ENCODE measurements at regions not wholly inside any gene's neighbourhood (a gene's known extent, or its start where the extent isn't known, plus 50 kb on each side); places are given as distances from the start of the nearest gene placed in this dataset.

DNA sequence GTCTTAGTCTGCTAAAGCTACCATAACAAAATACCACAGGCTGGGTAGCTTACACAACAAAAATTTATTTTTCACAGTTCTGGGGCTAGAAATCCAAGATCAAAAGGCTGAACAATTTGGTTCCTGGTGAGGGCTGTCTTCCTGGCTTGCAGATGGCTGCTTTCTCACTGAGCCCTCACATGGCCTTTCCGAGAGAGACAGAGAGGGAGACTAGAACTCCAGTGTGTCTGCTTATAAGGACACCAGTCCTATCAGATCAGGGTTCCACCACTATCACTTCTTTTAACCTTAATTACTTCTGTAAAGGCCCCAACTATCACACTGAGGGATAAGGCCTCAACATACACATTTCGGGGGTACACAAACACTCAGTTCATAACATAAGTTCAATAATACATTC lies 527.4 kb upstream of the VSTM2A start:
- Histone ChIP-seq H3K27me3 (ENCODE audit: control insufficient read depth, insufficient read depth, low read length, poor library complexity, severe bottlenecking) (no peaks in the 10 kb centered on the region), H3K4me1 (ENCODE audit: control insufficient read depth, insufficient read depth, low read length) (no peaks in the 10 kb centered on the region), H3K4me3 (ENCODE audit: insufficient read depth, low read depth, low read length) (no peak overlapping the region), H3K9me3 (ENCODE audit: control insufficient read depth, low read length) (no peaks in the 10 kb centered on the region), H3K27ac (ENCODE audit: insufficient read depth, low read depth, low read length, poor library complexity, severe bottlenecking) (no peak overlapping the region), H3K36me3 (ENCODE audit: control insufficient read depth, insufficient read depth, low read length) (no peaks in the 10 kb centered on the region)
- WGBS, 2 experiments = 77 to 84% methylated on average over 2 of the region's 2 CpGs

GRCh38 chr7:54015251-54015650 lies 526.9 kb upstream of the VSTM2A start:
- Histone ChIP-seq H3K4me3 (ENCODE audit: insufficient read depth, low read depth, low read length) (no peak overlapping the region), H3K9me3 (ENCODE audit: control insufficient read depth, low read length) (no peaks in the 10 kb centered on the region), H3K36me3 (ENCODE audit: control insufficient read depth, insufficient read depth, low read length) (no peaks in the 10 kb centered on the region), H3K4me1 (ENCODE audit: control insufficient read depth, insufficient read depth, low read length) (no peaks in the 10 kb centered on the region), H3K27me3 (ENCODE audit: control insufficient read depth, insufficient read depth, low read length, poor library complexity, severe bottlenecking) (no peaks in the 10 kb centered on the region), H3K27ac (ENCODE audit: insufficient read depth, low read depth, low read length, poor library complexity, severe bottlenecking) (no peak overlapping the region)
- WGBS, 2 experiments = 64 to 81% methylated on average over 1 to 2 of the region's 2 CpGs

- Histone ChIP-seq H3K27me3 (ENCODE audit: control insufficient read depth, insufficient read depth, low read length, poor library complexity, severe bottlenecking) (no peaks in the 10 kb centered on the region), H3K36me3 (ENCODE audit: control insufficient read depth, insufficient read depth, low read length) (no peaks in the 10 kb centered on the region), H3K9me3 (ENCODE audit: control insufficient read depth, low read length) (no peaks in the 10 kb centered on the region), H3K27ac (ENCODE audit: insufficient read depth, low read depth, low read length, poor library complexity, severe bottlenecking) (no peak overlapping the region), H3K4me3 (ENCODE audit: insufficient read depth, low read depth, low read length) (no peak overlapping the region), H3K4me1 (ENCODE audit: control insufficient read depth, insufficient read depth, low read length) (no peaks in the 10 kb centered on the region)
- 76 to 81% methylated on average over 1 of the region's 1 CpG for WGBS, 2 experiments
Observed at GRCh38 chr7:54037873-54038272, 504.3 kb upstream of the VSTM2A start.

DNA sequence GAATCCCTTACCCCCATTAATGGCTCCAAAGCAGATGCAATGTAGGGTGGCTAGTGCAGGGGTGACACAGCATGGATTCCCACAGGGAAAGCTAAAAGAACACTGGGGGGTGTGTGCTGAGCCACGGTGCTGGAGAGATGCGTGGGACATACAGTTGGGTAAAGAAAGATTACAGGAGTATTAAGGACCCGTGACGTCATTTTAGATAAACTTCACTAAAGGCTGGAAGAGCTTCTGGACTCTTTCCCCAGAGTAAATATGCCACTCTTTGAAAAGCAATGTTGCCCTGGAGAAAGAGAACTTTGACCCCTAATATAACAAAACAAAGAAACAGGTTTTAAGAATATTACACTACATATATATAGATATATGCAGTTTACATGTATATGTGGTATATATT lies 481.5 kb upstream of the VSTM2A start:
- Histone ChIP-seq H3K9me3 (ENCODE audit: control insufficient read depth, low read length) (no peaks in the 10 kb centered on the region), H3K27ac (ENCODE audit: insufficient read depth, low read depth, low read length, poor library complexity, severe bottlenecking) (no peak overlapping the region), H3K27me3 (ENCODE audit: control insufficient read depth, insufficient read depth, low read length, poor library complexity, severe bottlenecking) (no peaks in the 10 kb centered on the region), H3K36me3 (ENCODE audit: control insufficient read depth, insufficient read depth, low read length) (no peaks in the 10 kb centered on the region), H3K4me1 (ENCODE audit: control insufficient read depth, insufficient read depth, low read length) (no peaks in the 10 kb centered on the region), H3K4me3 (ENCODE audit: insufficient read depth, low read depth, low read length) (no peak overlapping the region)
- WGBS, 2 experiments = 86 to 87% methylated on average over 4 of the region's 4 CpGs

DNA sequence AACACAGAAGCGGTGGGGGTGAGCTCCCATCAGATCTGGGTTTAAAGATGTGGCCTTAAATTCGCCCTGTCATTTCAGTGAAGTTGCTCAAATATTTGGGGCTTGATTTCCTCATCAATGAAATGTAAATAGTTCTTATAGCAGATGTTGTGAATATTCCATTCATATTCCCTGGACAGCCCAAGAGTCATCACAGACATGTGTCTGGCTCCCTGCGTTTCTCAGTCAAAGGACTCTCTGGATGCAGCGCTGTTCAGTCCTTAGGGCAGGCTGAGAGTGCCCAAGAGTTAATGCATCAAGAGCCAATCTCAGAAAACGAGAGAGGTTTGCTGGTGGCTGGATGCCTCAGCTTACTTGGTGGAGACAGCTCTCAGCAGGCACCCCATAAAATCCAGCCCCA lies 475.5 kb upstream of the VSTM2A start:
- no peak overlapping the region for H3K4me3 ChIP-seq (ENCODE audit: insufficient read depth, low read depth, low read length)
- no peak overlapping the region for H3K27ac ChIP-seq (ENCODE audit: insufficient read depth, low read depth, low read length, poor library complexity, severe bottlenecking)
- H3K9me3 ChIP-seq (ENCODE audit: control insufficient read depth, low read length) = no peaks in the 10 kb centered on the region
- no peaks in the 10 kb centered on the region for H3K27me3 ChIP-seq (ENCODE audit: control insufficient read depth, insufficient read depth, low read length, poor library complexity, severe bottlenecking)
- no peaks in the 10 kb centered on the region for H3K4me1 ChIP-seq (ENCODE audit: control insufficient read depth, insufficient read depth, low read length)
- no peaks in the 10 kb centered on the region for H3K36me3 ChIP-seq (ENCODE audit: control insufficient read depth, insufficient read depth, low read length)
- 94 to 95% methylated on average over 5 of the region's 5 CpGs for WGBS, 2 experiments

DNA sequence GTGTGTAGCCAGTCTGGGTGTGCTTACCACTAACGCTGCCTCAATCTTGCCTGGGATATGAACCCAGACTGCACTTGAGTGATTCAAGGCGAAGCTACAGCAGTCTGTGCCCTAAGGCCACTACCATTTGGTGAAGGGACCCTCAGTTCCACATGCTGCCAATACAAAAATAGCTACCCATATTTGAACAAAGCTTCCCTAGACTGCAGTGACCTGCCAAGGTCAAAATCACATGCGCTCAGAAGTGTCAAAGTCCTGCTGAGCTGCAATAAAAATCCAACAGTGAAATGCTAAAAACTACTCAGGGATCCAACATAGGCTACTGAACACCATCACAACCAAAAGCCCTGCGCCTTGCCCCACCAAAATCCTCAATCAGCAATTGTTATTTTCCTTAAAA lies 472.3 kb upstream of the VSTM2A start:
- Histone ChIP-seq H3K4me3 (ENCODE audit: insufficient read depth, low read depth, low read length) (no peak overlapping the region), H3K9me3 (ENCODE audit: control insufficient read depth, low read length) (no peaks in the 10 kb centered on the region)
- WGBS, 2 experiments = 90 to 91% methylated on average over 4 of the region's 4 CpGs

DNA sequence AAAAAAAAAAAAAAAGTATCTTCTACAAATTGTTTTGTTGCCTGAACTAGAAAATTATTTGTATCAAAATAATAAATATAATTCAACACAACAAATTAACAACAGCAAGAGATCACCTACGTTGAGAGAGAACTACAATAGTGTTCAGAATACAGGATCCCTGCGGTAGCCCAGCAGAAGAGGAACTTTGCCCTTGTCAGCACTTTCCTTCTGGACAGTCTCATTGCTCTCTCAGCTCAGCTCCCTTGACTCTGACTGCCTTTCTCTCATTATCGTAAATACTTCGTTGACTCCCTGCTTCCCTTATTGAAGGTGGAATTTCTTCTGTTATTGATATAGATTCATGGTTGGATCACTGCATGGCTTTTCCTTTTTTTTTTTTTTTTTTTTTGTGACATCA lies 469.5 kb upstream of the VSTM2A start:
- Histone ChIP-seq H3K4me3 (ENCODE audit: insufficient read depth, low read depth, low read length) (no peak overlapping the region), H3K4me1 (ENCODE audit: control insufficient read depth, insufficient read depth, low read length) (no peaks in the 10 kb centered on the region), H3K36me3 (ENCODE audit: control insufficient read depth, insufficient read depth, low read length) (no peaks in the 10 kb centered on the region), H3K27me3 (ENCODE audit: control insufficient read depth, insufficient read depth, low read length, poor library complexity, severe bottlenecking) (no peaks in the 10 kb centered on the region), H3K27ac (ENCODE audit: insufficient read depth, low read depth, low read length, poor library complexity, severe bottlenecking) (no peak overlapping the region), H3K9me3 (ENCODE audit: control insufficient read depth, low read length) (no peaks in the 10 kb centered on the region)
- WGBS, 2 experiments = 94 to 96% methylated on average over 2 to 4 of the region's 4 CpGs

More for the DNA sequence above, 472.3 kb upstream of the VSTM2A start:
- Histone ChIP-seq H3K27ac (ENCODE audit: insufficient read depth, low read depth, low read length, poor library complexity, severe bottlenecking) (no peak overlapping the region), H3K36me3 (ENCODE audit: control insufficient read depth, insufficient read depth, low read length) (no peaks in the 10 kb centered on the region), H3K27me3 (ENCODE audit: control insufficient read depth, insufficient read depth, low read length, poor library complexity, severe bottlenecking) (no peaks in the 10 kb centered on the region), H3K4me1 (ENCODE audit: control insufficient read depth, insufficient read depth, low read length) (no peaks in the 10 kb centered on the region)

DNA sequence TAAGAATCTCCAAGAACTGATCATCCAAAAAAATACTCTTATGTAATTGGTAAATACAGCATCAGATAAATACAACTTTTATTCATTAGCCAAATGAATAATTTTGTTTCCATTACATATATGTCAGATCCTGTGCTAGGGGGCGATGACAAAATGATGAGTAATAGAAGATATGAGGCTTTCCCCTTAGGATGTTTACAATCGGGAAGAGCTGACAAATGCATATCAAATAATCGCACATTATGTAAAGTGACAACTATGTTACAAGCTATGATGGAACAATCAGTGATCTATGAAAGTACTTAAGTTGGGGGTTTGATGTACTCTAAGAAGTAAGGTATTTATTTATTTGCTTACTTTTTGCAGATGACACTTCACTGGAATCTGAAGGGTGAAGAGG lies 465.6 kb upstream of the VSTM2A start:
- H3K4me1 ChIP-seq (ENCODE audit: control insufficient read depth, insufficient read depth, low read length) = no peaks in the 10 kb centered on the region
- 93 to 97% methylated on average over 3 of the region's 3 CpGs for WGBS, 2 experiments
- H3K9me3 ChIP-seq (ENCODE audit: control insufficient read depth, low read length) = no peaks in the 10 kb centered on the region
- no peaks in the 10 kb centered on the region for H3K27me3 ChIP-seq (ENCODE audit: control insufficient read depth, insufficient read depth, low read length, poor library complexity, severe bottlenecking)
- no peak overlapping the region for H3K27ac ChIP-seq (ENCODE audit: insufficient read depth, low read depth, low read length, poor library complexity, severe bottlenecking)
- no peaks in the 10 kb centered on the region for H3K36me3 ChIP-seq (ENCODE audit: control insufficient read depth, insufficient read depth, low read length)
- H3K4me3 ChIP-seq (ENCODE audit: insufficient read depth, low read depth, low read length) = no peak overlapping the region

DNA sequence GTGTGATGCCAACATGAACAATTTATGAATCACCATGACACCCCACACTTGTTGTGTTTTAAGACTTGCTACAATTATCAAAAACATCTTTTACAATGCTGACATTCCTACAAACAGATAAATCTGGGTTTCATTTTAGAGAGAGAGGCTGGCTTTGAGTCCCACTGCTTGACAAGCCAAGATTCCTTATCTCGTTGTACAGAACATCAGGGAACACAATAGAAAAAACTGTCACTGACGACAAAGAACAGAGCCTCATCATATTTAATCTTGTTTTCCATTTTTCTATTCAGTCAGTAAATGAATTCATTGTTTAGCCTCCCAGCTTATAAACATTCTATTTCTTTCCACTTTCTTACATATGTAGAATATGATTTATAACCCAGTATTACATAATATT lies 461.6 kb upstream of the VSTM2A start:
- no peaks in the 10 kb centered on the region for H3K4me1 ChIP-seq (ENCODE audit: control insufficient read depth, insufficient read depth, low read length)

DNA sequence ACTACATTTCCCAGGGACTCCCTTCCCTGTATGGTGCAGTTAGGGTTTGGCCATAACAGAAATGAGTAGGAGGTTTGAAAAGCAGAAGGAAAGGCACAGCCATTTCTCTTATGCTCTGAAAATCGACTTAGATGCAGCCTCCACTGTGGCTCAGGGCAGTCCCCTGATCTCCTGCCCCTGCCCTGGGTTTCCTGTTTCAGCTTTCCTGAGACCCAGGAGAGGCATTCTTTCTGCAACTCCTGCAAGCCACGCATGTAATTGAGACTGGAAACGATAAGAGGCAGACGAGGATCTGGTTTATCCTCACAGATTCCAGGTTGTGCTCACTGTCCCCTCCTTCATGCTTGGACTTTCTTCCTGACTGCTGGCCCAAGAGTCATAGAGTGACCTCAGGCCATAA lies 461.2 kb upstream of the VSTM2A start:
- H3K27ac ChIP-seq (ENCODE audit: insufficient read depth, low read depth, low read length, poor library complexity, severe bottlenecking) = no peak overlapping the region
- no peak overlapping the region for H3K4me3 ChIP-seq (ENCODE audit: insufficient read depth, low read depth, low read length)

More for the DNA sequence above, 461.6 kb upstream of the VSTM2A start:
- H3K9me3 ChIP-seq (ENCODE audit: control insufficient read depth, low read length) = no peaks in the 10 kb centered on the region
- no peak overlapping the region for H3K4me3 ChIP-seq (ENCODE audit: insufficient read depth, low read depth, low read length)
- H3K27me3 ChIP-seq (ENCODE audit: control insufficient read depth, insufficient read depth, low read length, poor library complexity, severe bottlenecking) = no peaks in the 10 kb centered on the region
- H3K27ac ChIP-seq (ENCODE audit: insufficient read depth, low read depth, low read length, poor library complexity, severe bottlenecking) = no peak overlapping the region
- no peaks in the 10 kb centered on the region for H3K36me3 ChIP-seq (ENCODE audit: control insufficient read depth, insufficient read depth, low read length)
- 94 to 96% methylated on average over 2 of the region's 2 CpGs for WGBS, 2 experiments

DNA sequence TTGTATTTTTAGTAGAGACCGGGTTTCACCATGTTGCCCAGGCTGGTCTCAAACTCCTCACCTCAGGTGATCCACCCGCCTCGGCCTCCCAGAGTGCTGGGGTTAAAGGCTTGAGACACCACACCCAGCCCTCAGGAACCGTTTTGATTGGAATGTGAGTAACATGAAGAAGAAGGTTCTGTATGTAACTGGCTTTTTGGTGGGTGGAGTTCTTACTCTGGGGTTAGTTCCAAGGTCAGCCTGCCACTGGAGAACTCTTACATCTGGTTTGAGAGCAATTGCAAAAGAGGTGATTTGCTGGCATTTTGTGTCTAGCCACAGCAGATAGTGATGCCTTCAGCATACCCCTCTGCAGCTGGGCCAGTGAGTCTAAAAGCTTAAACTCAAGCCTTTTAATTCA lies 457.8 kb upstream of the VSTM2A start:
- Histone ChIP-seq H3K27me3 (ENCODE audit: control insufficient read depth, insufficient read depth, low read length, poor library complexity, severe bottlenecking) (no peaks in the 10 kb centered on the region), H3K4me3 (ENCODE audit: insufficient read depth, low read depth, low read length) (no peak overlapping the region), H3K9me3 (ENCODE audit: control insufficient read depth, low read length) (no peaks in the 10 kb centered on the region), H3K4me1 (ENCODE audit: control insufficient read depth, insufficient read depth, low read length) (no peaks in the 10 kb centered on the region), H3K36me3 (ENCODE audit: control insufficient read depth, insufficient read depth, low read length) (no peaks in the 10 kb centered on the region), H3K27ac (ENCODE audit: insufficient read depth, low read depth, low read length, poor library complexity, severe bottlenecking) (no peak overlapping the region)
- 91 to 95% methylated on average over 4 of the region's 4 CpGs for WGBS, 2 experiments

More for the DNA sequence above, 461.2 kb upstream of the VSTM2A start:
- H3K4me1 ChIP-seq (ENCODE audit: control insufficient read depth, insufficient read depth, low read length) = no peaks in the 10 kb centered on the region
- no peaks in the 10 kb centered on the region for H3K27me3 ChIP-seq (ENCODE audit: control insufficient read depth, insufficient read depth, low read length, poor library complexity, severe bottlenecking)
- no peaks in the 10 kb centered on the region for H3K36me3 ChIP-seq (ENCODE audit: control insufficient read depth, insufficient read depth, low read length)
- H3K9me3 ChIP-seq (ENCODE audit: control insufficient read depth, low read length) = no peaks in the 10 kb centered on the region
- WGBS, 2 experiments = 88 to 89% methylated on average over 4 of the region's 4 CpGs

All from ectodermal cell (in vitro differentiated cells).